RPMI8226 (cell line): ENCODE measurements at regions not wholly inside any gene's neighbourhood (a gene's known extent, or its start where the extent isn't known, plus 50 kb on each side); places are given as distances from the start of the nearest gene placed in this dataset.

Experiments
- DNase-seq: peaks from one replicate; pipeline ENCODE4 v3.0.0-alpha.2; 2015

DNA sequence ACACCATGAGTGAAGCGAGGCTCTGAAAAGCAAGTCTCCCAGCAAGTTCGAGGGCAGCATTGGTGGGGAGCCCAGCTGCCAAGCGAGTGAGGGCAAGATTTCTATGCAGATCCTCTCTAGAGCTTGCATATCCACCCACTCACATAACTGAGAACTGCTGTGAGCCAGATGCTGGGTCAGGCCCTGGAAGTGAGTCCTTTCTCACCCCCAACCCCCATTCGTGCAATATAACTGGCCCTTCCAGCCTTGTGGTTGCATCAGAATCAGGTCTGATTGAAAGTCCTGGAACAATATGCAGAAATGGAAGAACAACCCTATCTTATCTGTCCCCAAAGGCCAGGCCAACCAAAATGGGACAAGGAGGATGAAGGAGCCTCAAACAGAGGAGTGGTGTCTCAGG lies 146.6 kb downstream of the IRX5 start:
- no peak for DNase-seq

DNA sequence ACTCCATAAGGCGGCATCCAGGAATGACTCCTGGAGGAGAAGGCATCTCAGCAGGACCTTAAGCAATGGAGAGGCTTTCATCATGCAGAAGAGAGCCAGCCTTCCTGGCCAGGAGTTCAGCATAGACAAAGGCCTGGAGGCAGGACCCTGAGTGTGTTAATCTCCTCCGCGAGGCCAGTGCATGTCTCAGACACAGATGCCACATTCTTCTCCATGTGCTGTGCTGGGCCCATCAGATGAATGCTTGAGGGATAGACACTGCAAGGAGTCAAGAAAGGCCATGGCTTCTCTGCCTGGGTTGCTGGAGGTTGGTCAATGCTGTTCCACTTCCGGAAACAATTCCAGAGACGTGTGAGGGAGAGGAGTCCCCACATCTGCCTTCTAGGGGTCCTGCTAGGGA lies 147.5 kb downstream of the IRX5 start:
- no peak for DNase-seq

DNA sequence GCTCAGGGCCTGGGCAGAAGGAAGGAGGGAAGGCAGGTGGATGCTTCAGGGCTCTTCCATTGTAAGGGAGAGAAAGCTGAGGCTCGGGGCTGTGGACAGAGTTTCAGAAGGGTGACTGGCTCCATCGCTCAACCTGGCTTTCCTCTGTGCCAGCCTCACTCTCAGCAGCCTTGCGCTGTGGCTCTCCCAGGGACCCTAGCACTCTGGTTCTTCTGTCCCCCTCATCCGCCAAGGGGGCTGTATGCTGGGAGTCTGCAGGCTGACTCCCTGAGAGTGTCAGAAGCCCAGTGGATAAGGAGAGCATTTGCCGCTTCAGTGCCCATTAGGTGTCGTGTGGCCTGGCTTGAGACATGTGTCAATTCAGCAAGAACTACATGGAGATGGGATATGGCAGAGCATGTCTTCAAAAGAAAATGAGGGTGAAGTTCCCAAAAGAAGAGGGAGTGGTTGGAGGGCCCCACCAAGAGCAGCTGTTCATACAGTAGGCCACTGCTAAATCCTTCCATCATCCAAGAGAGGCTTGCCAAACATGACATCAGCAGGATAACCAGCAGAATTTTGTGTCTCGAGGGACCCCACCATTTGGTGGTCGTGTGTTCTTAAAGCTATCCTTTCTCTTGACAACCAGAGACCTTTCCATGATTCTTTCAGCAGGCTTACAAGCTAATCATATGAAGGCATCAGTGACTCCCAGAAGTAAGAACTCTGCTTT lies 148.2 kb downstream of the IRX5 start:
- no peak for DNase-seq

DNA sequence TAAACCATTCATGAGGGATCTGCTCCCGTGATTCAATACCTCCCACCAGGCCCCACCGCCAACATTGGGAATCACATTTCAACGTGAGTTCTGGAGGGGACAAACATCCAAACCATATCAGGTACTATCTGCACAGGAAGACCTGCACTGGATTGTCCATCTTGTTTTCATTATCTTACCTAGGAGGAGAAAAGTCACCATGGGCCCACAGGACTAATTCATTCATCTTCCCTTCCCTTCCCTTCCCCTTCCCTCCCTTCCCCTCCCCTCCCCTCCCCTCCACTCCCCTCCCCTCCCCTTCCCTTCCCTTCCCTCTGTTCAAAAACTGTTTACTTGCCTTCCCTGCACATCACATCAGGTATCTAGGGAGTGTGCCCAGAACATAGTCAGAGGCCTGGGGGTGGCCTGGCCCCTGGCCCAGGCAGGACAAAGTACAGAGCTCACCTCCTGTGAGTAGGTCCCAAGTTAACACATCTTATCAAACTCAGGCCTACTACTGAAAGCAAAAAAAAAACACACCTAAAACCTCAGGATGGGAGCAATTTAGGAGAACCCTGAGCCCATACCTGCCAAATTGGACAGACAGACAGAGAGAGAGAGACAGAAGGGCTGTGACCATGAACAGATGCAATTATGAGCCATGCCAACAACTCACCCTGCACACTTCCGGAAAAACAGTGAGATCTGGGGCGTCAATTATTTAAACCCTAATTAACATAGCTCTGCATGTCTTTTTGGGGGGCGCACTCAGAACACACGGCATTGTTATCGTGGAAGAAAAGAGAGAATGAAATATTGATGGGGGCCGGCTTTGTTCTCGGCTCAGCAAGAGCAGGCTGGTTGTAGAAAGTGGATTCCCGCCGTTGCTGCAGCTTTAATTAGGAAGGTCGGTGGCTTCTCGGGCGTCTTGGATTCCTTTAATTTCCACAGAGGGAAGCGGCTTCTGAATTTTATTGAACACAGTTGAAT lies 151.2 kb downstream of the IRX5 start:
- no peak for DNase-seq

DNA sequence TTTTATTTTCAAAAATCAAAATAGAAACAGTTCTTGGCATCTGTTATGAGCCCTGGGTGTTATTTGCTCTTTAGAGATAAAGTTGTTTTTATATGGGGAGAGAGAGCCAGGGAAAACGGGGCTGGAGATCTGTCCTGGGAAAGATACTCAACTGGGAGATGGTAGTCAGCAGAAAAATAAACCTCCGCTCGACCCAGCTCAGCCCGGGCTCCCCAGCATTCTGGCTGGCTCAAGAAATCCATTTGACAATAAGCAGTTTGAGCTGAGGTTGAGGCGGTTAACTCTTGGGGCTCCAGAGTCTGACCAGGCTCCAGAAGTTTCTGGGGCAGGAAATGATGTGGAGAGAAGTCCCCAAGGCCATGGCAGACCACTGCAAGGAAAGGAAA lies 151.9 kb downstream of the IRX5 start:
- DNase-seq: no peak

DNA sequence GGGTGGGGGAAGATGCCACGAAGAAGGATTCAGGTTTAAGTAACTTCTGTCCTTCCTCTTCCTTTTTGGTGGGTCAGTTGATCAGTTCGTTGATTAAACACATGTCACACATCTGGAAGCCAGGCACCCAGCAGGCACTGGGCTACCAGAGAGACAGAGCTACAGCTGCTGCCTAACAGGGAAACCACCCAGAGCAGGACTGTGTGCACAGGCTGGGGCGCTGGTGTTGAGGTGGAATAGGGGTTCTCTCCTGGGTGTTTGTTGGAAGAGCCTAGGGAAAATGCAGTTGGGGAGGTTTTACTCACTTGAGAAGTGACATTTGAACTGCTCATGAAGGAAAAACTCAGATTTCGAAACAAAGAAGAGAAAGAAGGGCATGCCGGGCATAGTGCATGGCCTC lies 152.4 kb downstream of the IRX5 start:
- DNase-seq: no peak

DNA sequence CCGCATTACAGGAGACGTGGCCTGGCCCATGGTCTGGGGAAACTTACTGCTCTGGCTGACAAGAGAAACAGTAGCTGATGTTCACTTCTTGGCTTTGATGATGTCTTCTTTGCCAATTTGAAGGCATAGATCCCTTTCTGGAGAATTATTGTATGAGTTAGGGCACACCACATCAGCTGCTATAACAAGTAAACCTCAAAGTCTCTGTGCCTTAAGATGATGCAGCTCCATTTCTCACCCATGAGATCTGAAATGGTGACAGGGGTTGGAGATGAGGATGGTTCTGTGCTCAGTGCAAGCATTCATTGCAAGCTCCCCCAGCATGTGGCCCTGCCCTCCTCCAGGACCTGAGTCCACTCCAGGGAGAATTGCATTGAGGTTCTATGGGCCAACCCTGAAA lies 157.4 kb downstream of the IRX5 start:
- no peak for DNase-seq

DNA sequence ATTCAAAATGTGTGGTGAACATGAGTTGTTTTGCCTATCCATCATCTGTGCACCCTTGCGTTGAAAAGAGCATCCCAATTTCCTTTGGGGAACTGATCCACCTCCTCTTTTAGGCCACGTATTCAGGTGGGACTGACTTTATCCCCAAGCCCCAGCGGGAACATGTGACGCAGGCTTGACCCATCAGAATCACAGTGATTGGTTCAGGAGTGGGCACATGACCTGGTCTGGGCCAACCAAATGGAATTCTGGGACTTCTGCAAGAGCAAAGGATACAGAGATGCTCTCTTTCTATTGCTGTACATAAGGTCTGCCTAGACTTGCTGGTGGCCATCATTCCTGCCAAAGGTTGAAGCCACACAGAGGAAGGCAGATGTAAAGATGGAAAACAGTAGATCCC lies 158.9 kb downstream of the IRX5 start:
- DNase-seq: no peak

DNA sequence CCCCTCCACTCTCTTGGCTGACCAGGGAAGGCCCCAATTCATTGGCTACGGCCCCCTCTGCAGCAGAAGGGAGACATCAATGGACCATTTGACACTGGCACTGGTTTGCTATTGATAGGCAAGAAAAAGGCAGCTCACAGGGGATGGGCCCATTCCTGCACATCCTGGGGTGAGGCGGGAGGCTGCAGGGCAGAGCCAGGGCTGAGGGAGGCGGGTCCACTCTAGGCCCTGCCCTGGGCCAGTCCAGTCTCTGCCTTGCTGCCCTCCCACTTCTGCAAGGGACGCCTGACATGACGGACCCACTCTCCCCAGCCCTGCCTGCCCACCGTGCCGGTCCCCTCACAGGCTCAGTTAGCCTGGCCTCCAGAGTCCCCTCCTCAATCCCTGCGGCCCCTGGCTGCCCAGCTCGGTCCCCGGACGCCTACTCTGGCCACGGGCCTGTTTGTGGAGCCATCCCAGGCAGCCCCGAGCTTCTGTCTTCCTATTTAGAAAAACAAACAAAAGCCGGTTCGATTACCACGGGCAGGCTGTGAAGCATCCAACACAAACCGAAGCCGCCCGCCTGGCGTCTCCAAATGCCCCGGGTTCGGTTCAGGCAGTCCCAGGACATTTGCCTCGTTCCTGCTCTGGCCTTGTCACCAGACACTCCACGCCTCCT lies 160.7 kb downstream of the IRX5 start:
- DNase-seq: no peak

DNA sequence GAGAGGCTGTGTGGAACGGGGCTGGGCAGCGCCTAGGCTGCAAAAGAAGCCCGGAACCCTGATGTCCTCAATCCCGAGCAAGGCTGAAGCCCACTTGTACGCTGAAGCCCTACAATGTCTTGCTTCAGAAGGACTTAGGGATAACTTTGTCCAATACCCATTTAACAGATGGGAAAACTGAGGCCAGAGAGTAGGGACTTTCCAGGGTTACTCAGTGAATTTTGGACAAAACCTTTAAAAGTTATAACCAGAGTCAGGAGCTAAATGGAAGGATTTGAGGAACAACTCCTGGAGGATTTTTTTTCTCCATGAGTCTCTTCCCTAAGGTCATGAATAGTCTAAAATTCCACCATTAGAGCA lies 161.2 kb downstream of the IRX5 start:
- DNase-seq: no peak

DNA sequence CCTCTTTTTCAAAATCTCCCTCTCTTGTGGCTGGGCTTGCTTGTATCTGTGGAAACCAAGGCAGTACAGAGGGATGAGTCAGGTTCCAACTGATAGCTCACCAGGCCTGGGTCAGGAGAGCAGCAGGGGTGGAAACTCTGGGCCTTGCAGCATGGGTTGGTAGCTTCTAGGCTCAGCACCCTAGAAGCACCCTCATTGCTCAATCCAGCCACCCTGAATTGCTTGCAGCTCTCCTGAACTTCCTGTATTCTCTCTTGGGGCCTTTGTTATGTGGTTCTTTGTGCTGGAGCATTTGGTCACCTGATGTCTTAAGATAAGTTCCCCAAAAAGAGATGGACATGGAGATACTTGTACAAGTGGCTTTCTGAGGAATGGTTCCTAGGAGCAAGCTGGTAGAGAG lies 169.4 kb downstream of the IRX5 start:
- DNase-seq: no peak

DNA sequence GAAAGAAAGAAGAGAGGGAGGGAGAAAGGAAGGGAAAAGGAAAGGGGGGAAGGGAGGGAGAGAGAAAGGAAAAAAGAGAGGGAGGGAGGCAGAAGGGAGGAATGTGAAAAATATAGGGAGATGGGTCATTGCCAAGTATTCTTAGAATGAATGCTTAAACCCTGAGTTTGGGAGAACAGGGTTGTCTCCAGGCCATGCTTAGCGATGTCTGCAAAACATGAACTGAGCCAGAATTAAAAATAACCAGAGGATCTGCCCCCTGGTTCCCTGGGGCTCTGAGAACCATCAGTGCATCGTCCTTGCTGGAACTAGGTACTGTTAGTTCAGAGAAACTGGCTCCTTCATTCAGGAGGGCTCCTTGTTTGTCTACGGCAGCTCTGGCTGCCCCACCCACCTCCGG lies 170.4 kb downstream of the IRX5 start:
- no peak for DNase-seq

DNA sequence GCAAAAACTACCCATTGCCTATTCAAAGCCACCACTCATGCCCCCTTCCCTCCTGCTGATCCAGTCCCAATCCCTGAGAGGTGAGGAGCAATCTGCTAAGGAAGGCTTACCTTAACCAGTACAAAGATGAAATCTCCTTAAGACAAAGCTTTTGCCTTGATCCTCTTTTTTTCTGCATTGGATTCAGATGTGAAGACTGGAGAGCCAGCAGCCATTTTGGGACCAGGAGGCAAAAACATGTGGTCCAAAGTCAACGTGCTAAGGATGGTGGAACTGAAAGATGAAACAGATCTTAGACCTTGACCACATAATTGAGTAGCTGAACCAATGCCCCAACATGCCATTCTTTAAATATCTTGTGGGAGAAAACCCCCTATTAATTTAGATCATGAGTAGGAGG lies 171.4 kb downstream of the IRX5 start:
- DNase-seq: no peak

DNA sequence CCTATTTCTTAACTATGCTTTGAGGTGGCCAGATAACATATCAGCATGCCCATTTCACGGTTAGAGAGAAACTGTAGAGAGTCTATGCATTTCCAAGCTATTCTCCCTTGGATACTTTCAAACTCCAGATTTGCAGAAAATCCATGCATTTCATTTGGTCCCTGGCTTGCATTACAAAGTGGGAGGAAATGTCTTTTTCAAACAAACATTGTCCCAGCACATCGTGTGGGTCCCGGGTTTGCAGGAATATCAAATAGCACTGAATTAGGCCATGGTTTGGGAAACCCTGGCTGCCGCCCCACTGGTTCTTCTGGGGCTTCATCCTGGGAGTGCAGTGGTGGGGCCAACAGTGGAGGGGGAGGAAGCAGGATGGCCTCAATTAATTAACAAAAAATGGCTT lies 171.9 kb downstream of the IRX5 start:
- DNase-seq: no peak

DNA sequence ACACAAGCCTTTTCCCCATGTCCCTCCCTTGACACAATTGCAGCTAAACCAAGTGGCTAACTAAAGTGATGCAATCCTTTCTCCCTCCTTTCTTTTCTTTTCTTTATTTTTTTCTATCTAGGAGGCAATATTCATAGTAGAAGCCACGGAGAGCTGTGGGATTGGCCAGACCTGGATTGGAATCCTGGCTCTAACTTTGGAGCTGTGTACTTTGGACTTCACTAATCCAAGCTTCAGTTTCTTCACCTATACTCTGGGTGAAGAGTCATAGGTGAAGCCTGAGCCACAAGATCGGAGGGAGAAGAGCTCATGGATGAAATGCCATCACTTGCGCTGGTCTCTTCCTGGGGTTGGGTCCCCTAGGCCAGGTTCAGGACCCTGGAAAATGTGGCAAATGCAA lies 177.2 kb downstream of the IRX5 start:
- no peak for DNase-seq

DNA sequence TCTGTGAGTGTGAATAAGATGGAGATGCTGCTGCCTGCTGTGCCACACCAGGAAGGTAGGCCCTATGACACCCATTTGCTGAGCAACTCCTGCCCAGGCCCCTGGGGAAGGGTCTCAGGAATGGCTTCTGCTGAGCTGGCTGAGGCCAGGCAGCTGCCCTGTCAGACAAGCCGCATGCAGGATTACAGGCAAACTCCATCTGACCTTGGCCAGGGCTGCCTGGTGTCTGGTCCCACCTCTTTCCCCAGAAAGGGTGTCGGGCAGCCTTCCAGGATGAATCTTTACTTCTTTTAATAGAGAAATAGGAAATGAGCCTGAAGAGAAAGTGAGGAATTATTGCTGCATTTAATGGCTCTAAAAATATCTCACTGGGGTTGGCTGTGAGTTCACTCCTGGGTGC lies 182.5 kb downstream of the IRX5 start:
- no peak for DNase-seq

DNA sequence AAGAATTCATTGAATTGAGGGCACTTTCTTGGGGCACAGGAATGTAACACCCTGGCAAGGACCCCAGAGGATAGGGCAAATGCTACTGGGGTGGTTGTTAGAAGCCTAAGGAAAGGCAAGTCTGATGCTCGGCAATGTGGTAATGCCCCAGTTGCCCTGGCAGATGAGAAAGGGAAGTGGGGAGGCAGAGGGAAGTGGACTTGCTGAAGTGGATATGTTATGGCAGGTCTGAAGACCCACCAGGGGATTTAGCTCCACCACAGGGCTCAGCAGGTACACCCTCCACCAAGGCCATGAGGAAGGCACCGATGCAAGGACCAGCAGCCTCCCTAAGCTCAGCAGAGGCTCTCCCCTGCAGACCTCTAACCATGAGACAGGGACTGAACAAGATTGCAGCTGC lies 184.8 kb downstream of the IRX5 start:
- DNase-seq: no peak

DNA sequence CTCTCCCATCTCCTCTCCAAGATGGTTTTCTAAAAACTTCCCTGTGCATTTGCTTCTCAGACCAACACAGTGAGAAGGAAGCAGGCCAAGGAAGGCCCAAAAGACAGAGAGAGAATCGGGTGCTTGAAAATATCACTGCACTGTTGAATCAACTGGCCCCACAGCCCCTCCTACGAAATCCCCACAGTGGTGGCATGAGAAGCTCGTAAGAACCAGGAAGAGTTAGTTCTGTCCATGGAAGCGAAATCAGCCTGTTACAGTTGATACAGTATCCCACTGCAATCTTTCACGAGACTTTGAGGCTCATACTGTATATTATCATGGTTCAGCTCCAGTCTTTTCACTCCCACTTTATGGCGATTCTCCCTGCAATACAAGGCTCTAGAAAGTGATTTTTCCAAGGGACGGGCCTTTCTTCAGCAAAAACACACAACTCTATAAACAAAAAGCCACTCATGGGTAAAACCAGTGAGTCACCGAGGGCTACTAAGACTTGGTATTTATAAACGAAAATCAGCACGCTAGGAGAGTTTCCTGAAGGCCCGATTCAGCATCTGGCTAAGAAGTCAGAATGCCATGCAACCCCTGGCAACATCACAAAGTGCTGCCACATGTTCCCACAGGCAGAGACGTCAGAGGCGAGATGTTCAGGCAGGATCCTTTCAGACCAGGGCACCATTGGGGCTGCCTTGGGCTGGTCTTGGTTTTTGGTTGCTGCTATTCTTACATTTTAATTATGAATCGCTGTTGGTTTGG lies 185.7 kb downstream of the IRX5 start:
- DNase-seq: no peak

DNA sequence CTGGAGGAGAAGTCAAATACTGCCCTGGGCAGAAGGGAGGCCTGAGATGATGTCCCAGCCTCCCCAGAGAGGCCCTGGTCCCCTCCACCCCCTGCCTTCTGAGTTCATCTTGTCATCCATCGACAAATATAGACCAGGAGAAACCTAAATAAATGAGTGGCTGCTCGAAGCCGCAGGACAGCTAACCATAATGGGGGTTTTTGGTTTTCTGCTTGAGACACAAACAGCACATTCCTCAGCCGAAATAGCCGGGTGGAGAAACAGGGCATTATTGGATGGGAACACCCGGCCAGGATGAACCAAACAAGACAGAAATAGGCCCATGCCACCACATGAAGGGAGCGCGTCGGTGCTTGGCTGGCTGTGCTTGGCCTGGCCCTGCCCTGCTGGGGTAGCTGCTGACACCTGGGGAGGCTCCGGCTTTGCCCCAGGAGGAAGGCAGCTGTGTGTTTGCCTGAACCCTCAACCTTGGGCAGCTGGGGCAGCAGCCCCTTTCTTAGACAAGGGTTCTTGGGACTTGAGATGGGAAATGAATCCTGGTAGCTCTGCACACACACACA lies 188.1 kb downstream of the IRX5 start:
- no peak for DNase-seq

DNA sequence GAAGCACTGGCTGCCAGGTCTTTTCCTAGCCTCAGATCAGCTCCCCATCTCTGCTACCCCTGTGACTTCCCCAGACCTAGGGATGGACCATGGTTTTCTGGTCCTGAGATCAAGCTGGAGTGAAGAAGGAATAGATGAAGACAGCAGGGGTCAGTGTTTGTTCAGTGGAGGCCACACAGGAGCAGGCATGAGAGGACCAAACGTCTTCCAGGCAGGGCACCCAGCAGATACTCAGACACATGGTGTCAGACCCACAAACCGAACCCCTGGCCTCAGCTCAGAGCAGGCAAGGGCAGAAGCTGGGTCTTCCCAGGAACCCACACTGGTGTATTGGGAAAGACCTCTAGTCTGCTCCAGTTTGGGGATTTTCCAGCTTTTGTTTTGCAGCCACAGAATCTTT lies 189.7 kb downstream of the IRX5 start:
- DNase-seq: peak; percentile 7

DNA sequence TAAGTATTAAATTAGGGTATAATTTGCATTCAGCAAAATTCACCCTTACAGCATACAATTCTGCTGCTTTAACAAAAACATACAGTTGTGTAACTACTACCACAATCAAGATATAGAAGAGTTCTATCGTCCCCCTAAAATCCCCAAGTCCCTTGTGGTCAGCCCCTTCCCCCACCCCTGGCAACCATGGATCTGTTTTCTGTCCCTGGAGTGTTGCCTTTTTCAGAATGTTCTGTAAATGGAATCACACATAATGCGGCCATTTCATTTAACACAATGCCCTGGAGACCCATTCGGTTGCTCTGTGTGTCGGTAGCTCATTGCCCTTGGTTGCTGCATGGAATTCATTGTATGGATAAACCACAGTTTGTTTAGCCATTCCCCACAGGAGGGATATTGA lies 190.2 kb downstream of the IRX5 start:
- no peak for DNase-seq

DNA sequence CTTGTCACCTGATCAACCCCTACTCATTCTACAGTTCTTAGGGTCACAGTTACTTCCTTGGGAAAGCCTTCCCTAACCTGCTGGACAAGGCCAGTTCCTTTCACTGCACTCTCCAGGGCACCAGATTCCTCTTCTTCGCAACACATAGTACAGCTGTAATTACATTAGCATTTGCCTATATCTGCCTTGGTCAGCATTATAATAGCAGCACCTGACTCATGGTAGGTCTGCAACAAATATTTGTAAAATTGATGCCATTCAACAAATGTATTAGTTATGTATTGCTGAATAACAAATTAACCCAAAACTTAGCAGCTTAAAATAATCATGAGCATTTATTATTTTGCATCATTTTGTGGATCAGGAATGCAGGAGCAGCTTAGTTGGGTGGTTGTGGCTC lies 193.0 kb downstream of the IRX5 start:
- DNase-seq: no peak

DNA sequence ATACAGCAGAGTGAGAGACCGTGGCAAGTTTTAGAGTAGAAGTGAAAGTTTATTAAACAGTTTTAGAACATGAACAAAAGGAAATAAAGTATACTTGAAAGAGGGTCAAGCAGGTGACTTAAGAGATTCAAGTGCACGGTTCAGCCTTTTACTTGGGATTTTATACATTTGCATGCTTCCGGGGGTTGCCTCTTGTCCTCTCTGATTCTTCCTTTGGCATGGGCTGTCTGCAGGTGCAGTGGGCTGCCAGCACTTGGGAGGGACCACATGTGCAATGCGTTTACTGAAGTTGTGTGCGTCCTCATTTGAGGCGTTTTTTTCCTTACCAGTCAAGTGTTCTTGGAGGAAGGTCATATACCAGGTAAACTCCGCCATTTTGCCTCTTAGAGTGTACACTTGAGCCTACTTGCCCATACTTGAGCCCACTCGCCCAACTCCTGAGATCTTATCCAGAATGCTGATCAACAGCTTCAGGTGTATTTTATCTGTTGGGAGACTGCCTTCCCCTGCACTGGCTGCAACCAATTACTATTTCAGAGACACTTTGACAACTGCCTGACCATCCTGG lies 195.2 kb downstream of the IRX5 start:
- DNase-seq: no peak
